Tibial nerve (tissue), 4 donors: ENCODE measurements at regions not wholly inside any gene's neighbourhood (a gene's known extent, or its start where the extent isn't known, plus 50 kb on each side); places are given as distances from the start of the nearest gene placed in this dataset.

Experiments
- DNase-seq, 2 donors: peaks; one replicate each; pipeline ENCODE4 v3.0.0-alpha.2; 2019; ENCODE audit warnings: low spot score in 2 of 2
- H3K27ac ChIP-seq, 4 donors: fragments of 200-600 bp; sonication (generic) in 3 of 4; one replicate each; pipeline ENCODE4 v1.5.1; 2017 to 2019; ENCODE audit warnings: mild to moderate bottlenecking in 1 of 4
- H3K27me3 ChIP-seq, 2 donors: fragments of 200-600 bp; sonication (generic) in 1 of 2; one replicate each; pipeline versions ENCODE4 v1.5.1 to v1.6.0; 2017 to 2019
- H3K36me3 ChIP-seq, 3 donors: fragments of 200-600 bp; sonication (generic); one replicate each; pipeline ENCODE4 v1.5.1; 2018 to 2019
- H3K4me1 ChIP-seq, 4 donors: fragments of 200-600 bp; sonication (generic) in 3 of 4; one replicate each; pipeline ENCODE4 v1.5.1; 2017 to 2019
- H3K4me3 ChIP-seq, 4 donors: fragments of 200-600 bp; sonication (generic) in 3 of 4; one replicate each; pipeline ENCODE4 v1.5.1; 2017 to 2019; ENCODE audit warnings: mild to moderate bottlenecking in 1 of 4, moderate library complexity in 1 of 4
- H3K9me3 ChIP-seq, 4 donors: fragments of 200-600 bp; sonication (generic) in 3 of 4; one replicate each; pipeline ENCODE4 v1.5.1; 2017 to 2019
- EP300 ChIP-seq, 2 donors: sonication (generic); formaldehyde crosslinking; IDR thresholded peaks; one replicate each; pipeline ENCODE4 v1.6.1; 2017; ENCODE audit warnings: antibody characterized with exemption in 2 of 2, mild to moderate bottlenecking in 1 of 2
- POLR2A ChIP-seq, 2 donors: fragments of 450-650 bp; IDR thresholded peaks; one replicate each; pipeline ENCODE4 v1.6.1; 2017; ENCODE audit warnings: antibody characterized with exemption in 2 of 2, mild to moderate bottlenecking in 2 of 2, moderate library complexity in 2 of 2
- WGBS, 2 donors: methylation state at CpG; one replicate each; pipeline ENCODE4 v1.1.5; 2018; 5-methylcytosine and 5-hydroxymethylcytosine counted together
- TF ChIP-seq, protein P1 (sequence below), 5 experiments: fragments of 200-600 bp in 3 of 5; fragments of 450-650 bp in 2 of 5; sonication (generic) in 3 of 5; IDR thresholded peaks; one replicate each; pipeline ENCODE4 v1.5.1; 2016 to 2019; ENCODE audit warnings: antibody characterized with exemption in 5 of 5, mild to moderate bottlenecking in 3 of 5, moderate library complexity in 2 of 5

DNA sequence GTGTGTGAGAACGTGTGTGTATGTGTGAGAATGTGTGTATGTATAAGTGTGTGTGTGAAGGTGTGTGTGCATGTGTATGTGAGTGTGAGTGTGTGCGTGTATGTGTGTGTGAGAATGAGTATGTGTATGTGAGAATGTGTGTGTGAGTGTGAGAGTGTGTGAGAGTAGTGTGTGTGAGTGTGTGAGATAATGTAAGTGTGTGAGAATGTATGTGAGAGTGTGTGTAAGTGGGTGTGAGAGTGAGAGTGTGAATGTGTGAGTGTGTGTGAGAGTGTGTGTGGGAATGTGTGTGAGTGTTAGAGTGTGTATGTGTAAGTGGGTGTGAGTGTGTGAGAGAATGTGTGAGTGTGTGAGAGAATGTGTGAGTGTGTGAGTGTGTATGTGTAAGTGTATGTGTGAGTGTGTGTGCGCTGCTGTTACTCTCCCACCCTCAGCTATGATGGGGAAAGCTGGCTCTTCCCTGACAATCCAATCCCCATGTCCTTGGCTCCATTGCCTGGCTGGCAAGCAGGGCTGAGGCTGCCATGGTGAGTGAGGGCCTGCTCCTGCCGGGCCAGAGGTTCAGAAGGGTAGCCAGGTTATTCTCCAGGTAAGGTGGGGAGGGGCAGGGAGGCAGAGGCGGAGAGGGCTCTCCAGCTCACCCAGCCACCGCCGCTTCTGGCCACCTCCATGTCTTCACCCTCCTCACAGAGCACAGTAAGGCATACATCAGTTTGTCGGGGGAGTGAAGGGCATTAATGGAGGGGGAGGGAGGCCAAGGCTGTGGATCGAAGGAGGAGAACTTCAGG, 72.6 kb upstream of the PCBD1 start:
- TF ChIP-seq POLR2A (IDR thresholded peaks at IDR 0.05) (no peak), EP300 (IDR thresholded peaks at IDR 0.05) (no peak)
- TF ChIP-seq, protein P1, sequence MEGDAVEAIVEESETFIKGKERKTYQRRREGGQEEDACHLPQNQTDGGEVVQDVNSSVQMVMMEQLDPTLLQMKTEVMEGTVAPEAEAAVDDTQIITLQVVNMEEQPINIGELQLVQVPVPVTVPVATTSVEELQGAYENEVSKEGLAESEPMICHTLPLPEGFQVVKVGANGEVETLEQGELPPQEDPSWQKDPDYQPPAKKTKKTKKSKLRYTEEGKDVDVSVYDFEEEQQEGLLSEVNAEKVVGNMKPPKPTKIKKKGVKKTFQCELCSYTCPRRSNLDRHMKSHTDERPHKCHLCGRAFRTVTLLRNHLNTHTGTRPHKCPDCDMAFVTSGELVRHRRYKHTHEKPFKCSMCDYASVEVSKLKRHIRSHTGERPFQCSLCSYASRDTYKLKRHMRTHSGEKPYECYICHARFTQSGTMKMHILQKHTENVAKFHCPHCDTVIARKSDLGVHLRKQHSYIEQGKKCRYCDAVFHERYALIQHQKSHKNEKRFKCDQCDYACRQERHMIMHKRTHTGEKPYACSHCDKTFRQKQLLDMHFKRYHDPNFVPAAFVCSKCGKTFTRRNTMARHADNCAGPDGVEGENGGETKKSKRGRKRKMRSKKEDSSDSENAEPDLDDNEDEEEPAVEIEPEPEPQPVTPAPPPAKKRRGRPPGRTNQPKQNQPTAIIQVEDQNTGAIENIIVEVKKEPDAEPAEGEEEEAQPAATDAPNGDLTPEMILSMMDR (IDR thresholded peaks at IDR 0.05): no peak
- no peaks in the 10 kb centered on the region for H3K36me3 ChIP-seq
- H3K4me3 ChIP-seq: no peak overlapping the region
- no peaks in the 10 kb centered on the region for H3K27me3 ChIP-seq
- no peak overlapping the region for H3K27ac ChIP-seq
- 73 to 82% methylated on average over 9 of the region's 9 CpGs for WGBS, 2 donors
- H3K4me1 ChIP-seq: no peaks in the 10 kb centered on the region
- DNase-seq: no peak
- H3K9me3 ChIP-seq: no peaks in the 10 kb centered on the region

DNA sequence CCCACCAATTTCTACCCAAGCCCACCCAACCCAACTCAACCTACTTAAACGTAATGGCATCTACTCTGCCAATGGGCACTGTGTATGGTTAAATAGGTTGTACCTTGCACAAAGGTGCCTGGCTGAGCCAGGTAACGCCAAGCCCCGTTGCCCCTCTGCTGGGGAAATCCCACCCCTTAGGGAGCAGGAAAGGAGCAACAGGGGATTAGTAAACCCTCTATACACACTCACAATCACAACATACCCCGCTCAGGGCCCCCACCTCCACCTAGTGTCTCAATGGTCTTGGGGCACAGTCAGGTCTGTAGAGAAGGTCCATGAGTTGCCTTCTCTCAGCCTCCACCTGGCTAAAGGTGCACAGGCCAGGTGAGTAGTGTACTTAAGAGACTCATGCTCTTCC, 74.3 kb upstream of the PCBD1 start:
- no peak for DNase-seq
- Histone ChIP-seq H3K4me3 (no peak overlapping the region), H3K27me3 (no peaks in the 10 kb centered on the region), H3K27ac (no peak overlapping the region), H3K4me1 (no peaks in the 10 kb centered on the region), H3K36me3 (no peaks in the 10 kb centered on the region), H3K9me3 (no peaks in the 10 kb centered on the region)
- TF ChIP-seq, protein P1 (IDR thresholded peaks at IDR 0.05): no peak
- TF ChIP-seq POLR2A (IDR thresholded peaks at IDR 0.05): no peak
- no peak for TF ChIP-seq EP300 (IDR thresholded peaks at IDR 0.05)
- WGBS, 2 donors: 87 to 89% methylated on average over 4 of the region's 4 CpGs

DNA sequence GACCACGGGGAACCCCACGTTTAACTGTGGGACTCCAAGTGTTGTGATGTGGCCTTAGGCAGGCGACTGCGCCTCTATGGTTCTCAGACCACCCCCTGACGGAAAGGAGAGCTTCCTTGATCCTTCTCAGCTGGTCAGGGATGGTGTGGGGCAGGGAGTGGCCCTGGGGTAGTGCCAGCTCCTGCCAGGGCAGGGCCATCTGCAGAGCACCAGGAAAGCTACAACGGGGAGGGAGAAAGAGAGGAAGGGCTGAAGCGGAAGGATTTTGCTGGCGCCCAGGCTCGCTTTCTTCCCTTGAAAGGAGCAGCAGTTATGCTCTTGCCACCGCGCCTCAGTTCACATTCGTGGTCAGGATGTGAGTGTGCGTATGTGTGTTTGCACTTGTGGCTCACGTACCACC, 74.9 kb upstream of the PCBD1 start:
- no peaks in the 10 kb centered on the region for H3K27me3 ChIP-seq
- no peak overlapping the region for H3K27ac ChIP-seq
- no peak for TF ChIP-seq EP300 (IDR thresholded peaks at IDR 0.05)
- TF ChIP-seq, protein P1 (IDR thresholded peaks at IDR 0.05): no peak
- TF ChIP-seq POLR2A (IDR thresholded peaks at IDR 0.05): no peak
- H3K4me3 ChIP-seq: no peak overlapping the region
- WGBS, 2 donors: 79 to 90% methylated on average over 14 of the region's 14 CpGs
- no peaks in the 10 kb centered on the region for H3K9me3 ChIP-seq
- H3K4me1 ChIP-seq: no peaks in the 10 kb centered on the region
- no peaks in the 10 kb centered on the region for H3K36me3 ChIP-seq
- DNase-seq: no peak

DNA sequence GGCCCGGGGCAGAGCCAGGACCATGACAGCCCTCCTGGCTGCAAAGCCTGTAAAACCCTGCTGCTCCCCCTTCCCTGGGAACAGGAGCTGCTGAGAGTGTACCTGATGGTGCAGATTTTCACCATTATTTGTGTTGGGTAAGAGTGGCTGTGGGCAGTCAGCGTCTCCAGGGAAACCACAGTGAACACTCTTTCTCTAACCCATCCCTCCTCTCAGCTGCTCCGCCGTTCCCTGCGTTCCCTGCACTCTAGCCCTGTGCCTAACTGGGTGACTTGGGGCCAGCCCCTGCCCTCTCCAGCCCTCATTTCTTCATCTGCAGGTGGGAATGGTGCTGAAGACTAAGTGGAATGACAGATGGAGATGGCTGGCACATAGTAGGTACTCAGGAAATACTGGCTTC, 75.9 kb upstream of the PCBD1 start:
- no peak for DNase-seq
- H3K4me3 ChIP-seq: no peak overlapping the region
- H3K27ac ChIP-seq: no peak overlapping the region
- WGBS, 2 donors: 62 to 69% methylated on average over 5 of the region's 5 CpGs
- no peaks in the 10 kb centered on the region for H3K36me3 ChIP-seq
- no peaks in the 10 kb centered on the region for H3K9me3 ChIP-seq
- H3K4me1 ChIP-seq: no peaks in the 10 kb centered on the region
- H3K27me3 ChIP-seq: no peaks in the 10 kb centered on the region
- TF ChIP-seq, protein P1 (IDR thresholded peaks at IDR 0.05): no peak
- TF ChIP-seq POLR2A (IDR thresholded peaks at IDR 0.05): no peak
- no peak for TF ChIP-seq EP300 (IDR thresholded peaks at IDR 0.05)

DNA sequence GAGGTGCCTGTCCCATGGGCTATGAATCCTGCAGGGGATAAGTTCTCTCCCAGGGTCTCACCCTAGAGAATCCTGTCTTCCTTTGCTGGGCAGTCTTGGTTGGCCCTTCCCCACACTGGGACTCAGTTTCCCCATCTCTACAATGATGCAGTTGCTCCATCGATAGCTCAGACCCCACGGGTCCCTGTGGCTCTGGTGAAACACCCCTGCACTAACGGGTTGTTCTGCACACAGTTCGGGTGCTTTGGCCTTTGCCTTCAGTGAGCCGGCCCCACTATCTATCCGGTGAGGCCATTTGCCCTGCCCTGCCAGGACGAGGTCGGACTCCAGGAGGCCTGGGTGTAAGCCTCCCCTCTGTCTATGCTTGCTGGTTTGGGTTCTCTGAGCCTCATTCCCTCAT, 76.5 kb upstream of the PCBD1 start:
- 83 to 89% methylated on average over 8 of the region's 8 CpGs for WGBS, 2 donors
- no peaks in the 10 kb centered on the region for H3K36me3 ChIP-seq
- no peaks in the 10 kb centered on the region for H3K27me3 ChIP-seq
- H3K4me3 ChIP-seq: no peak overlapping the region
- H3K27ac ChIP-seq: no peak overlapping the region
- TF ChIP-seq EP300 (IDR thresholded peaks at IDR 0.05) (no peak), POLR2A (IDR thresholded peaks at IDR 0.05) (no peak)
- TF ChIP-seq, protein P1 (IDR thresholded peaks at IDR 0.05): no peak
- H3K9me3 ChIP-seq: no peaks in the 10 kb centered on the region
- no peaks in the 10 kb centered on the region for H3K4me1 ChIP-seq
- no peak for DNase-seq
